HEK293 (cell line): ENCODE measurements at regions not wholly inside any gene's neighbourhood (a gene's known extent, or its start where the extent isn't known, plus 50 kb on each side); places are given as distances from the start of the nearest gene placed in this dataset.

Source experiments
- CTCF ChIP-seq: fragments of 450-650 bp; formaldehyde crosslinking; IDR thresholded peaks from 2 replicates; pipeline ENCODE4 v1.5.1; 2016; ENCODE audit warnings: missing biosample characterization, missing genetic modification characterization
- KLF17 ChIP-seq: fragments of 450-650 bp; formaldehyde crosslinking; IDR thresholded peaks from 2 replicates; pipeline ENCODE4 v1.5.1; 2016; ENCODE audit warnings: missing biosample characterization, missing genetic modification characterization
- PBX3 ChIP-seq: sonication (generic); formaldehyde crosslinking; IDR thresholded peaks from 2 replicates; pipeline ENCODE4 v1.8.1; 2022; ENCODE audit warnings: mild to moderate bottlenecking, moderate library complexity, missing genetic modification reagents
- PRDM1 ChIP-seq: fragments of 450-650 bp; formaldehyde crosslinking; IDR thresholded peaks from 2 replicates; pipeline ENCODE4; 2016; ENCODE audit warnings: missing biosample characterization, missing genetic modification characterization
- SETDB1 ChIP-seq: IDR thresholded peaks from one replicate; pipeline ENCODE4 v1.6.1; 2017; ENCODE audit warnings: mild to moderate bottlenecking, low read length, moderate library complexity, mixed read lengths; ENCODE audit not compliant: insufficient read length
- ZBTB26 ChIP-seq: fragments of 450-650 bp; formaldehyde crosslinking; optimal IDR thresholded peaks from 2 replicates; pipeline ENCODE3; 2016; ENCODE audit warnings: missing biosample characterization, mild to moderate bottlenecking, missing genetic modification characterization
- ZNF169 ChIP-seq: fragments of 450-650 bp; formaldehyde crosslinking; IDR thresholded peaks from 2 replicates; pipeline ENCODE4 v1.5.1; 2016; ENCODE audit warnings: missing biosample characterization, missing genetic modification characterization
- ZNF792 ChIP-seq: fragments of 450-650 bp; formaldehyde crosslinking; IDR thresholded peaks from 2 replicates; pipeline ENCODE4 v1.5.1; 2016; ENCODE audit warnings: missing biosample characterization, missing genetic modification characterization

- TF ChIP-seq ZBTB26 (tag by site-specific recombination), result no peak
- TF ChIP-seq KLF17 (tag by site-specific recombination), result no peak
- TF ChIP-seq SETDB1, result no peak
- no peak for TF ChIP-seq ZNF169 (tag by site-specific recombination)
- no peak for TF ChIP-seq CTCF (tag by site-specific recombination)
- TF ChIP-seq PRDM1 (tag by site-specific recombination), result no peak
- TF ChIP-seq ZNF792 (tag by site-specific recombination), result no peak
- TF ChIP-seq PBX3, result no peak
Measured at GRCh38 chr3:110583373-110583935, 488.2 kb upstream of the NECTIN3 start.
